LoVo (cell line): ENCODE measurements at regions not wholly inside any gene's neighbourhood (a gene's known extent, or its start where the extent isn't known, plus 50 kb on each side); places are given as distances from the start of the nearest gene placed in this dataset.
"Not testable (repeated sequence)": the region's sequence is repeated elsewhere in the genome, so short reads cannot be mapped to it uniquely, and the experiment has no call there.

ENCODE experiments used
- DNase-seq: peaks from one replicate; pipeline ENCODE4 v3.0.0-alpha.2; 2016; ENCODE audit warnings: low spot score

DNA sequence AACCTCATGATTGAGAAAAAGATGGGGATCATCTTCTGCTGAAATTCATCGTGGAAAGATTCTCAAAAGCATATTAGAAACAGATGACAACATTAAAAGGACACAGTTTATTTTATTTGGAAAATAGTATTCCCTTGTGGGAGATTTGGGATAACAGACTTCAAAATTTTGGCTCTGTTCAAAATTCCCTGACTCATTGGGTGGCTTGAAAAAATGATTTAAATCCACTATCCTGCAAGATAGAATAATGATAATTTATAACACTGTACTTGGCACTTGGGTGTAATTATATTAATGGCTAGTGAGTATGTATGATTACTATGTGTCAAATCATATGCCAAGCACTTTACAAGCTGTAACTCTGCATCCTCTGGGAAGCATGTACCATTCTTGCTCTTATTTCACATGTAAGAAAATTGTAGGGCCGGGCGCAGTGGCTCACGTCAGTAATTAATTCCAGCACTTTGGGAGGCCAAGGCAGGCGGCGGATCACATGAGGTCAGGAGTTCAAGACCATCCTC lies 128.8 kb downstream of the LMNTD1 start:
- DNase-seq, result no peak

DNA sequence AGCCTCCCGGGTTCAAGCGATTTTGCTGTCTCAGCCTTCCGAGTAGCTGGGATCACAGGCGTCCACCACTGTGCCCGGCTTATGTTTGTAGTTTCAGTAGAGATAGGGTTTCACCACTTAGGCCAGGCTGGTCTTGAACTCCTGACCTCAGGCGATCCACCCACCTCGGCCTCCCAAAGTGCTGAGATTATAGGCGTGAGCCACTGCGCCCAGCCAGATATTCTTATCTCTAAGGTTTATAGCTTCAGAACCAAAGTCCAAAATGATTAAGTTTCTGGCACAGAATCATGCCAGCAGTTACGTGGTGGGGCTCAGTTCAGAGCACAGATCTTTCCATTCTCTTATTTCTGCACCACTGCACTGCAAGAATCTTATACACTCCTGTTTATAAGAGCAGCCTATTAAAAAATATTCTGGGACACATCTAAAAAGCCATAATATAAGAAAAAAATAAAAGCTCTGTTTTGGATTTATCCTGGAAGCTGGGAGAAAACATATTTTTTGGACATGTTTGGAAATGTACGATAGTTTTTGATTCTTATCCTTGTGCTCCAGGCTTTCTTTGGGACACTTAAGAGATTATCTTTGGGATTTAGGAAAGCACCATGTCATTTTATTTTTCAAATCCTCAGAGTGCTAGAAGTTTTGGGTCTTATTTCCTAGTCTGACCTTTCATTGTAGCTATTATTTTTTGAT lies 129.6 kb downstream of the LMNTD1 start:
- DNase-seq, result no peak

DNA sequence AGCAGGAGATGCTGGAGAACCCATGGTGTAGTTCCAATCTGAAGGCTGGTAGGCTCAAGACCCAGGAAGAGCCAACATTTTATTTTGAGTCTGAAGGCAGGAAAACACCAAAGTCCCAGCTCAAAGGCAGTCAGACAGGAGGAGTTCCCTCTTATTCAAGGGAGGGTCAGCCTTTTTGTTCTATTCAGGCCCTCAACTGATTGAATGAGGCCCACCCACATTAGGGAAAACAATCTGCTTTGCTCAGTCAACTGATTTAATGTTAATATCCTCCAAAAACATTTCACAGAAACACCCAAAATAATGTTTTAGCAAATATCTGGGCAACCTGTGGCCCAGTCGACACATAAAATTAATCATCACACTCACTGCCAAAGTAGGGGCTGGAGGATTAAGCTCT lies 130.8 kb downstream of the LMNTD1 start:
- no peak for DNase-seq

DNA sequence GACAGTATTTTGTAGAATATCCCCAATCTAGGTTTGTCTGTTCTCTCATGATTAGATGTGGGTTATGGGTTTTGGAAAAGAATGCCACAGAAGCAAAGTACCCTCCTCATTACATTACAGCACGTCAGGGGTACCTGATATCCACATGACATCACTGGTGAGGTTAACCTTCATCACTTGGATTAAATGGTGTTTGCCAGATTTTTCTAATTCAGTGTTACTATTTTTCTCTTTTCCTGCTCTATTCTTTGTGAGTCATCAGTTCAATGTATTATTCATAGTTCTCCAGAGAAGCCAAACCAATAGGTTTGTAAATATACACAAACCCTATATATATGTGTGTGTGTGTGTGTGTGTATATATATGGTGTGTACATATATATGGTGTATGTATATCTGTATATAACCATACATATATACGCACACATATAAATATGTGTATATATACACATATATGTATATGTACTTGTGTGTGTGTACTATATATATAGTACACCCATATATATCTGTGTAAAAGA lies 131.4 kb downstream of the LMNTD1 start:
- DNase-seq, result no peak

- no peak for DNase-seq
Measured at GRCh38 chr12:25420116-25420515, 133.0 kb downstream of the LMNTD1 start.

GRCh38 chr12:25419595-25419994 lies 133.5 kb downstream of the LMNTD1 start:
- DNase-seq, result no peak

DNA sequence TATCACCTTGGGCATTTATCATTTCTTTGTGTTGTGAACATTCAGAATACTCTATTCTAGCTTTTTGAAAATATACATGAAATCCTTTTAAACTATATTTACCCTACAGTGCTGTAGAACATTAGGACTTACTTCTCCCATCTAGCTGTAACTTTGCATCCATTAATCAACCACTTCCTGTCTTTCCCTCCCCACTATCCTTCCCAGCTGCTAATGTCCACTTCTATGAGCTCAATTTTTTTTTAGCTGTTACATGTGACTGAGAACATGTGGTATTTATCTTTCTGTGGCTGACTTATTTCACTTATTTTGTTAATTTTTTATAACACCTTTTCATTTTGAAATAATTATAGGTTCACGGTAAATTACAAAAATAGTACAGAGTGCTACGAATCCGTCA lies 136.0 kb downstream of the LMNTD1 start:
- no peak for DNase-seq

DNA sequence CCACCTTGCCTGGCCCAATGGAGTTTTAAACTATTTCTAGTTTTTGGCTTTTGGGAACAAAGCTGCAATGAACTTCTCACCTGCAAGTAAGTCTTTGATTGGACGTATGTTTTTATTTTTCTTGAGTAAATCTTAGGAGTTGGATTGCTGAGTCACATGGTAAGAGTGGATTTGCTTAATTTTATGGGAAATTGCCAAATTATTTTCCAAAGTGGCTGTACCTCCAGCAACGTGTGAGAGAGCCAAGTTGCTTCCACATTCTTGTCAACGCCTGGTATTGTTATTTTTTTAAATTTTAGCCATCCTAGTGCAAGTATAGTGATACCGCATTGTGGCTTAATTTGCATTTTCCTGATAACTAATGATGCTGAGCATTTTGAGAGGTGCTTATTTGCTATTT lies 136.6 kb downstream of the LMNTD1 start:
- no peak for DNase-seq

- no peak for DNase-seq
Measured at GRCh38 chr12:25415004-25415403, 138.1 kb downstream of the LMNTD1 start.

- DNase-seq, result no peak
Measured at GRCh38 chr12:25412735-25413134, 140.3 kb downstream of the LMNTD1 start.

DNA sequence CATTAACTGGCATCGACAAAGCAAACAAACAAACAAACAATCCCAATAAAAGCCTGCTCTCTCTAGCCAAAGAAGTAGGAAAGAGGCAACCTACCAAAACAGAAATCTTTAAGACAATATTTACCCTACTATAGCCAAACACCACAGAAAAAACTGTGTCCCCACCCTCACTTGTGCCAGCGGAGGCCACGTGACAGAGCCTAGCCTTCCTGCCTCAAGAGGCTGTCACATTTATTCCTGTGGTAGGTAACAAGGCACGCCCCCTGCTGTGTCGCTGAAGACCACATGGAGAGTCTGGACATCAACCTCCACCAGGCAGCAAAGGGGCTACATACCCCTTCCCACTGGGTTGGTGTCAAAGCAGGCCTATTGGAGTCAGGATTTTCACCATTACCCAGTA lies 148.1 kb downstream of the LMNTD1 start:
- DNase-seq, result no peak

DNA sequence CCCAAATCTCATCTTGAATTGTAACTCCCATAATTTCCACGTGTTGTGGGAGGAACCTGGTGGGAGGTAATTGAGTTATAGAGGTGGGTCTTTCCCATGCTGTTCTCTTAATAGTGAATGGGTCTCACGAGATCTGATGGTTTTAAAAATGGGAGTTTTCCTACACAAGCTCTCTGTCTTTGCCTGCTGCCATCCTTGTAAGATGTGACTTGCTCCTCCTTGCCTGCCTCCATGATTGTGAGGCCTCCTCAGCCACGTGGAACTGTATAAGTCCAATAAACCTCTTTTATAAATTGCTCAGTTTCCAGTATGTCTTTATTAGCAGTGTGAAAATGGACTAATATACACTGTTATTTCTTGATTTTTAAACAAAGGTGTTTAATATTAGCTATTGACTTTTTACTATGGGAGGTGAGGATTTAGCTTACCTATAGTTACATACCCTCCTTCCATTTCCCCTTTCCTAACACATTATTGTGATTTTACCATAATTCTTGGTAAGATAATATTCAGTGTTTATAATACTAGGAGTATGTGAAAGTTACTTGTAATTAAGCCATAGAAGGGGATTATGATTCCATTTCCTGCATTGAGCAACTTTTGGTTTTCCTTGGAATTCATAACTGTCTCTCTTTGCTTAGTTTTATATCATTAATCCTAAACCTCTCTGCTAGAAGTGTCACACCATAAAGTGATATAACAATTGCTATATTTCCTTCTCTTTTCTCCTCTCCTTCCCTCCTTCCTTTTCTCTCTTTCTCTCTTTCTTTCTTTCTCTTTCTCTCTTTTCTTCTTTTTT lies 151.0 kb upstream of the KRAS start:
- no peak for DNase-seq

- no peak for DNase-seq
Measured at GRCh38 chr12:25397001-25397400, 146.3 kb upstream of the KRAS start.

DNA sequence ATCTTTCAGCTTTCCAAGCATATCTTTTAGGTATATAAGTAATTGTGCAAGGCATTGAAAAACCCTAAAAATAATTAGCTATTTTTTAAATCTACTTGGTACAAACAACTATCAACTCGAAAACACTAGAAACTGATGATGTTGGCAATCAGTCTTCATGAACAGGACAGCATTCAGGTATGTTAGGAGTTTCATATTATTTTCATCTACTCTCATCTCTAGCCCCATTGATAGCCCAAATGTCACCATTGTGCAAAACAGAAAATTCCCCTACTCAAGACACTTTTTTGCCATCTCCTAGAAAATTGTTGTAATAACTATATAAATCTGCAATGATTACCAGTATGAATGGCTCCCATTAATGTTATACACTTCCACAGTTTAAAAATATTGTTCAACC lies 144.5 kb upstream of the KRAS start:
- DNase-seq, result no peak

DNA sequence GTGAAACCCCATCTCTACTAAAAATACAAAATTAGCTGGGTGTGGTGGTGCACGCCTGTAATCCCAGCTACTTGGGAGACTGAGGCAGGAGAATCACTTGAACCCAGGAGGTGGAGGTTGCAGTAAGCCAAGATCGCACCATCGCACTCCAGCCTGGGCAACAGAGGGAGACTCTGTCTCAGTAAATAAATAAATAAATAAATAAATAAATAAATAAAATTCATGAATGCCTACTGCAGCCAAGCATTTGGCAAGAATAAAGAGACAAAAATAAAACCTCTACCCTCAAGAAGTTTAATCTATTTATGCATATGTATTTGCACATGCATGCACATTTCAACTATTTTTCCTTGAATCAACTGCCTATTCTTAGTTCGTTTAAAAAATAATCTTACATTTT lies 144.0 kb upstream of the KRAS start:
- not testable (repeated sequence) for DNase-seq

- no peak for DNase-seq
Measured at GRCh38 chr12:25394025-25394424, 143.3 kb upstream of the KRAS start.

GRCh38 chr12:25391346-25391745 lies 140.6 kb upstream of the KRAS start:
- DNase-seq, result not testable (repeated sequence)

DNA sequence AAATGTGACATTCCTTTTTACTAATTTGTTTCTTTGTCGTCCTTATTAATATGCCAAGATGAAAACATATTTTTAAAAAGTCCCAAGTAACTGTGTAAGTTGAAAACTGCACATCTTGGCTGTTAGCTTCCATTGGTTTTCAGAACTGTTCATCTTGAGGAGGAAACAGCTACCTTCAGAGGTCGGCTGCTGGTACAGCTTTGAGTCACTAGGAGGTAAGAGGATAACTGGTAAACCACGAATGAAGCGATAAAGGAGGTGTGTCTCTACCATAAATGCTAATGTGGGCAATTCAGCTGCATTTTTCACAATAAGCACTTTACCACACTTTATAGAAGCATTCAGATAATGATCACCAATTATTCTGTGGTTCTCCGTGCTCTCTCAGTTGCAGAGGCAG lies 137.5 kb upstream of the KRAS start:
- DNase-seq, result peak; percentile 37

GRCh38 chr12:25387732-25388050 lies 137.0 kb upstream of the KRAS start:
- DNase-seq, result no peak

- peak; percentile 93 for DNase-seq
Measured at GRCh38 chr12:25386831-25387731, 136.4 kb upstream of the KRAS start.

- DNase-seq, result no peak
Measured at GRCh38 chr12:25384893-25385248, 134.1 kb upstream of the KRAS start.
